Motor neuron (in vitro differentiated cells): ENCODE measurements at regions not wholly inside any gene's neighbourhood (a gene's known extent, or its start where the extent isn't known, plus 50 kb on each side); places are given as distances from the start of the nearest gene placed in this dataset.

Experiments used
- ATAC-seq, 8 experiments: fragments of 200-7000 bp; cut with Tn5 transposase; replicated peaks in 6 of 8; 2 replicates each; pipeline ENCODE4 v1.8.0; 2021; ENCODE audit warnings: mild to moderate bottlenecking in 8 of 8, moderate library complexity in 8 of 8
- H3K27ac ChIP-seq, 2 donors: fragments of 250-450 bp; sonication (Bioruptor Pico); 2 replicates each; pipeline ENCODE4 v1.9.0; 2021; ENCODE audit warnings: antibody characterized with exemption in 2 of 2, mild to moderate bottlenecking in 2 of 2, moderate library complexity in 1 of 2
- H3K4me1 ChIP-seq, 2 donors: fragments of 250-450 bp; sonication (Bioruptor Pico); replicated peaks in 1 of 2; 2 replicates each; pipeline ENCODE4 v1.6.1; 2021; ENCODE audit warnings: antibody characterized with exemption in 2 of 2, mild to moderate bottlenecking in 2 of 2, moderate library complexity in 1 of 2
- H3K4me3 ChIP-seq, 5 donors: fragments of 250-450 bp; sonication (Bioruptor Pico); 2 replicates each; pipeline ENCODE4 v1.9.0; 2021; ENCODE audit warnings: antibody characterized with exemption in 5 of 5, mild to moderate bottlenecking in 5 of 5, moderate library complexity in 4 of 5
- WGBS, 10 experiments: fragments of 450-650 bp; shearing (Covaris generic); methylation state at CpG; one replicate each; pipeline ENCODE4 v1.0.0; 2022; 5-methylcytosine and 5-hydroxymethylcytosine counted together
- in situ Hi-C, 9 experiments: fragments of 400-800 bp; cut with MboI; loops; one replicate each; pipeline ENCODE4 v1.15.0; 2021; ENCODE audit warnings: low sequenced_read_pairs in 9 of 9, low pct_unique_long_range_greater_than_20kb in 2 of 9; ENCODE audit not compliant: unreplicated experiment in 9 of 9

GRCh38 chr13:111919849-111920248 lies 147.1 kb upstream of the SOX1 start:
- in situ Hi-C loops, result no loop called here
- peaks cover 14 to 19% of the 10 kb centered on the region in 2 donors for H3K4me1 ChIP-seq
- no peak overlapping the region for H3K4me3 ChIP-seq
- no peak overlapping the region for H3K27ac ChIP-seq
- WGBS, 10 experiments, result 10 to 89% (median 50%) methylated on average over 2 to 9 of the region's 13 CpGs; no CpG with 5 or more reads in 6 of the 10 experiments
- ATAC-seq, result peak in 6 of 8 experiments; percentile 40 to 65 (median 52)

GRCh38 chr13:111920306-111920931 lies 146.5 kb upstream of the SOX1 start:
- Histone ChIP-seq H3K4me3 (no peak overlapping the region), H3K27ac (no peak overlapping the region), H3K4me1 (peaks cover 14 to 19% of the 10 kb centered on the region in 2 donors)
- ATAC-seq, result peak in 1 of 8 experiments; percentile 8
- 39 to 100% (median 87%) methylated on average over 1 to 12 of the region's 21 CpGs; no CpG with 5 or more reads in 4 of the 10 experiments for WGBS, 10 experiments
- in situ Hi-C loops, result no loop called here

- no peak overlapping the region for H3K27ac ChIP-seq
- no peak for ATAC-seq
- H3K4me3 ChIP-seq, result no peak overlapping the region
- WGBS, 10 experiments, result 20 to 100% (median 79%) methylated on average over 1 to 12 of the region's 30 CpGs; no CpG with 5 or more reads in 1 of the 10 experiments
- peaks cover 14 to 19% of the 10 kb centered on the region in 2 donors for H3K4me1 ChIP-seq
- in situ Hi-C loops, result no loop called here
These were observed 145.8 kb upstream of the SOX1 start for GRCh38 chr13:111920932-111921705.

- in situ Hi-C loops, result no loop called here
- peaks cover 14 to 19% of the 10 kb centered on the region in 2 donors for H3K4me1 ChIP-seq
- no peak for ATAC-seq
- no peak overlapping the region for H3K4me3 ChIP-seq
- no peak overlapping the region for H3K27ac ChIP-seq
- 0 to 100% (median 83%) methylated on average over 1 to 10 of the region's 10 CpGs; no CpG with 5 or more reads in 1 of the 10 experiments for WGBS, 10 experiments
These were observed 144.9 kb upstream of the SOX1 start for GRCh38 chr13:111922086-111922485.

GRCh38 chr13:111923439-111923838 lies 143.5 kb upstream of the SOX1 start:
- no peak overlapping the region for H3K27ac ChIP-seq
- in situ Hi-C loops, result no loop called here
- peaks cover 14 to 19% of the 10 kb centered on the region in 2 donors for H3K4me1 ChIP-seq
- WGBS, 10 experiments, result 0 to 100% (median 43%) methylated on average over 1 to 5 of the region's 5 CpGs; no CpG with 5 or more reads in 2 of the 10 experiments
- ATAC-seq, result no peak
- no peak overlapping the region for H3K4me3 ChIP-seq

- no peak for ATAC-seq
- Histone ChIP-seq H3K4me1 (peaks cover 14 to 19% of the 10 kb centered on the region in 2 donors), H3K27ac (no peak overlapping the region), H3K4me3 (no peak overlapping the region)
- WGBS, 10 experiments, result 17 to 96% (median 60%) methylated on average over 2 to 14 of the region's 15 CpGs
- in situ Hi-C loops, result no loop called here
These were observed 142.8 kb upstream of the SOX1 start for GRCh38 chr13:111923991-111924677.

- in situ Hi-C loops, result no loop called here
- Histone ChIP-seq H3K27ac (no peak overlapping the region), H3K4me1 (peaks cover 14 to 19% of the 10 kb centered on the region in 2 donors), H3K4me3 (no peak overlapping the region)
- no peak for ATAC-seq
- WGBS, 10 experiments, result 29 to 100% (median 71%) methylated on average over 1 to 4 of the region's 6 CpGs; no CpG with 5 or more reads in 4 of the 10 experiments
These were observed 142.3 kb upstream of the SOX1 start for GRCh38 chr13:111924678-111925075.

GRCh38 chr13:111925146-111925875 lies 141.6 kb upstream of the SOX1 start:
- no peak for ATAC-seq
- Histone ChIP-seq H3K4me1 (peaks cover 8 to 17% of the 10 kb centered on the region in 2 donors), H3K27ac (no peak overlapping the region), H3K4me3 (no peak overlapping the region)
- in situ Hi-C loops, result no loop called here
- 20 to 100% (median 91%) methylated on average over 1 to 7 of the region's 13 CpGs for WGBS, 10 experiments

- in situ Hi-C loops, result no loop called here
- no peak overlapping the region for H3K27ac ChIP-seq
- WGBS, 10 experiments, result 19 to 90% (median 86%) methylated on average over 2 to 12 of the region's 15 CpGs; no CpG with 5 or more reads in 2 of the 10 experiments
- ATAC-seq, result no peak
- H3K4me3 ChIP-seq, result no peak overlapping the region
- H3K4me1 ChIP-seq, result peaks cover 8 to 14% of the 10 kb centered on the region in 2 donors
These were observed 140.3 kb upstream of the SOX1 start for GRCh38 chr13:111926501-111927180.

GRCh38 chr13:111927181-111927540 lies 139.8 kb upstream of the SOX1 start:
- ATAC-seq, result no peak
- no peak overlapping the region for H3K27ac ChIP-seq
- in situ Hi-C loops, result no loop called here
- 19 to 100% (median 80%) methylated on average over 1 to 4 of the region's 12 CpGs; no CpG with 5 or more reads in 6 of the 10 experiments for WGBS, 10 experiments
- H3K4me1 ChIP-seq, result peaks cover 8 to 14% of the 10 kb centered on the region in 2 donors
- no peak overlapping the region for H3K4me3 ChIP-seq

- Histone ChIP-seq H3K27ac (no peak overlapping the region), H3K4me3 (no peak overlapping the region), H3K4me1 (peaks cover 5 to 6% of the 10 kb centered on the region in 2 donors)
- 0 to 90% methylated on average over 1 to 3 of the region's 8 CpGs; no CpG with 5 or more reads in 8 of the 10 experiments for WGBS, 10 experiments
- in situ Hi-C loops, result no loop called here
- ATAC-seq, result no peak
These were observed 137.8 kb upstream of the SOX1 start for GRCh38 chr13:111929036-111929616.
